Endothelial cell of hepatic sinusoid (primary cell): ENCODE measurements at regions not wholly inside any gene's neighbourhood (a gene's known extent, or its start where the extent isn't known, plus 50 kb on each side); places are given as distances from the start of the nearest gene placed in this dataset.

Source experiments
- in situ Hi-C: cut with HindIII; loops from 2 replicates; pipeline ENCODE4 v1.10.0; 2017; ENCODE audit warnings: low sequenced_read_pairs

GRCh38 chr5:122515210-122515609 is 203.2 kb downstream of the SNCAIP start:
- in situ Hi-C loops: loop anchor here (25.0 kb wide), 1 partner anchor 1097 kb away; no protein-coding TSS in a partner anchor

GRCh38 chr5:122515709-122516431 is 203.8 kb downstream of the SNCAIP start:
- in situ Hi-C loops: loop anchor here (25.0 kb wide), 1 partner anchor 1096 kb away; no protein-coding TSS in a partner anchor

- in situ Hi-C loops: loop anchor here (25.0 kb wide), 1 partner anchor 1096 kb away; no protein-coding TSS in a partner anchor
These were observed 204.4 kb downstream of the SNCAIP start for GRCh38 chr5:122516432-122516743.

- in situ Hi-C loops: loop anchor here (25.0 kb wide), 1 partner anchor 1095 kb away; no protein-coding TSS in a partner anchor
These were observed 205.1 kb downstream of the SNCAIP start for GRCh38 chr5:122517091-122517490.

GRCh38 chr5:122523776-122524175 is 211.7 kb downstream of the SNCAIP start:
- in situ Hi-C loops: loop anchor here (25.0 kb wide), 1 partner anchor 1089 kb away; no protein-coding TSS in a partner anchor

- in situ Hi-C loops: no loop called here
These were observed 215.5 kb downstream of the SNCAIP start for GRCh38 chr5:122527547-122527946.

- in situ Hi-C loops: no loop called here
These were observed 220.0 kb downstream of the SNCAIP start for GRCh38 chr5:122532035-122532434.

GRCh38 chr5:122533825-122534224 is 221.8 kb downstream of the SNCAIP start:
- in situ Hi-C loops: no loop called here

- in situ Hi-C loops: no loop called here
These were observed 222.8 kb downstream of the SNCAIP start for GRCh38 chr5:122534829-122535228.

GRCh38 chr5:122541388-122541787 is 229.4 kb downstream of the SNCAIP start:
- in situ Hi-C loops: no loop called here

GRCh38 chr5:122545986-122546385 is 228.9 kb upstream of the SNX2 start:
- in situ Hi-C loops: no loop called here

GRCh38 chr5:122547219-122547618 is 227.7 kb upstream of the SNX2 start:
- in situ Hi-C loops: no loop called here

GRCh38 chr5:122547669-122548068 is 227.2 kb upstream of the SNX2 start:
- in situ Hi-C loops: no loop called here

- in situ Hi-C loops: loop anchor here (5.0 kb wide), 1 partner anchor 52 kb away; no protein-coding TSS in a partner anchor
These were observed 215.2 kb upstream of the SNX2 start for GRCh38 chr5:122559676-122560075.

GRCh38 chr5:122561209-122561608 is 213.7 kb upstream of the SNX2 start:
- in situ Hi-C loops: no loop called here

- in situ Hi-C loops: no loop called here
These were observed 209.5 kb upstream of the SNX2 start for GRCh38 chr5:122565331-122565730.

GRCh38 chr5:122576256-122577016 is 198.4 kb upstream of the SNX2 start:
- in situ Hi-C loops: no loop called here

GRCh38 chr5:122581629-122582028 is 193.3 kb upstream of the SNX2 start:
- in situ Hi-C loops: no loop called here

- in situ Hi-C loops: no loop called here
These were observed 190.2 kb upstream of the SNX2 start for GRCh38 chr5:122584411-122585300.

GRCh38 chr5:122585371-122585770 is 189.5 kb upstream of the SNX2 start:
- in situ Hi-C loops: no loop called here

GRCh38 chr5:122586351-122586750 is 188.5 kb upstream of the SNX2 start:
- in situ Hi-C loops: no loop called here
